ENCODE measurements at regions not wholly inside any gene's neighbourhood (a gene's known extent, or its start where the extent isn't known, plus 50 kb on each side); places are given as distances from the start of the nearest gene placed in this dataset.
"Not testable (repeated sequence)": the region's sequence is repeated elsewhere in the genome, so short reads cannot be mapped to it uniquely, and the experiment has no call there.

DNA sequence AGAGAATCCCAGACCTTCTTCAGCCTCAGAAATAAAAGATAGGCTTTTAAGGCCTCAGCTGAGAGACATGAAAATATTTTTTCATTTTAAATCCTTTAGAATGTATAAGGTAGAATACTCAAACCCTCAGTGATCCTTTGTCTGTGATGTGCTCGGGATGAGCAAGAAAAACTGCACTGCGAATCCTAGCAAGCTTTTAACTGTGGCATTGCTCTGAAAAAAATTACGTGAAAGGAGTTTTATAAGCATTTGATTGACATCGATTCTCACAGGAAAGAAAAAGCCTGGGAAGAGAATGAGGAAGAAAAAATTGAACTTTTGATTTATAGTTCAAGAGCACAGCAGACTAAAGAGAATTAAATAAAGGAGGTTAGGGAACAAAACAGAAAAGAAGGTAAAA lies 120.0 kb downstream of the TMEM168 start:
- Mint-ChIP-seq H3K4me3 (no peak overlapping the region), H3K9me3 (no peaks in the 10 kb centered on the region), H3K36me3 (no peaks in the 10 kb centered on the region), H3K4me1 (no peaks in the 10 kb centered on the region), H3K27me3 (no peaks in the 10 kb centered on the region), H3K27ac (no peak overlapping the region)
- DNase-seq, result no peak
- CTCF ChIA-PET, result no interaction called here

- DNase-seq, result no peak
- CTCF ChIA-PET, result no interaction called here
- no peaks in the 10 kb centered on the region for H3K36me3 Mint-ChIP-seq
- no peak overlapping the region for H3K4me3 Mint-ChIP-seq
- H3K27me3 Mint-ChIP-seq, result no peaks in the 10 kb centered on the region
- no peaks in the 10 kb centered on the region for H3K9me3 Mint-ChIP-seq
- no peaks in the 10 kb centered on the region for H3K4me1 Mint-ChIP-seq
- H3K27ac Mint-ChIP-seq, result no peak overlapping the region
Measured at GRCh38 chr7:112678626-112679025, 111.6 kb downstream of the TMEM168 start.

DNA sequence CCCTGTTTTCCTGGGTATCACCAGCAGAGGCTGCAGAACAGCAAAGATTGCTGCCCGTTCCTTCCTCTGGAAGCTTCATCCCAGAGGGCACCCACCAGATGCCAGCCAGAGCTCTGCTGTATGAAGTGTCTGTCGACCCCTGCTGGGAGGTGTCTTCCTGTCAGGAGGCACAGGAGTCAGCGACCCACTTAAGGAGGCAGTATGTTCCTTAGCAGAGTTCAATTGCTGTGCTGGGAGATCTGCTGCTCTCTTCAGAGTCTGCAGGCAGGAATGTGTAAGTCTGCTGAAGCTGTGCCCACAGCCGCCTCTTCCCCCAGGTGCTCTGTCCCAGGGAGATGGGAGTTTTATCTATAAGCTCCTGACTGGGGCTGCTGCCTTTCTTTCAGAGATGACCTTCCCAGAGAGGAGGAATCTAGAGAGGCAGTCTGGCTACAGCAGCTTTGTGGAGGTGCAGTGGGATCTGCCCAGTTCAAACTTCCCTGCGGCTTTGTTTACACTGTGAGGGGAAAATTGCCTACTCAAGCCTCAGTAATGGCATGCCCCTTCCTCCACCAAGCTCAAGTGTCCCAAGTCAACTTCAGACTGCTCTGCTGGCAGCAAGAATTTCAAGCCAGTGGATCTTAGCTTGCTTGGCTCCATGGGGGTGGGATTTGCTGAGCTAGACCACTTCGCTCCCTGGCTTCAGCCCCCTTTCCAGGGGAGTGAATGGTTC lies 100.6 kb downstream of the TMEM168 start:
- H3K9me3 Mint-ChIP-seq, H3K4me3 Mint-ChIP-seq, H3K27me3 Mint-ChIP-seq, DNase-seq, H3K27ac Mint-ChIP-seq, H3K36me3 Mint-ChIP-seq, H3K4me1 Mint-ChIP-seq: not testable (repeated sequence)
- CTCF ChIA-PET, result interaction anchor here (0.6 kb wide), 1 partner anchor 46 kb away, joined by 3 read pairs; no protein-coding TSS in a partner anchor

DNA sequence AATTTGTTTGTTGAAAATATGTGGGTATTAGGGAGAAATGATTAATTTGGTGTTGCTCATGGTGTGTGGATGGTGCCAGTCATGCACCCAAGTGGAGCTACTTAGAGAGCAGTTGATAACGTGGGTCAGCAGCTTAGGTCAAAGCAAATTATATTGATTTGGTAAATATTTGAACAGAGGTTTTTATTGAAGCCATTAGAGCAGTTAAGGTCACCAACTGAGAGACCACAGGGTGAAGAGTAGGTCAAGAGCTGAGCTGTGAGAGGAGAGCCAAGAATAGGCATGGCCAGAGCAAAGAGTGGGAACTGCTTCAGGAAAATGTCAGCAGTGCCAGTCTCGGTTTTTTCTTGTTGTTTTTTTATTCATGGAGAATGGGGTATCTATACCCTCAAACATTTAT lies 97.9 kb downstream of the TMEM168 start:
- no peak overlapping the region for H3K27ac Mint-ChIP-seq
- CTCF ChIA-PET, result no interaction called here
- no peaks in the 10 kb centered on the region for H3K27me3 Mint-ChIP-seq
- no peak overlapping the region for H3K4me3 Mint-ChIP-seq
- no peaks in the 10 kb centered on the region for H3K36me3 Mint-ChIP-seq
- peaks cover 1% of the 10 kb centered on the region for H3K9me3 Mint-ChIP-seq
- DNase-seq, result no peak
- H3K4me1 Mint-ChIP-seq, result no peaks in the 10 kb centered on the region

GRCh38 chr7:112697211-112697610 lies 93.0 kb downstream of the TMEM168 start:
- not testable (repeated sequence) for H3K27ac Mint-ChIP-seq

DNA sequence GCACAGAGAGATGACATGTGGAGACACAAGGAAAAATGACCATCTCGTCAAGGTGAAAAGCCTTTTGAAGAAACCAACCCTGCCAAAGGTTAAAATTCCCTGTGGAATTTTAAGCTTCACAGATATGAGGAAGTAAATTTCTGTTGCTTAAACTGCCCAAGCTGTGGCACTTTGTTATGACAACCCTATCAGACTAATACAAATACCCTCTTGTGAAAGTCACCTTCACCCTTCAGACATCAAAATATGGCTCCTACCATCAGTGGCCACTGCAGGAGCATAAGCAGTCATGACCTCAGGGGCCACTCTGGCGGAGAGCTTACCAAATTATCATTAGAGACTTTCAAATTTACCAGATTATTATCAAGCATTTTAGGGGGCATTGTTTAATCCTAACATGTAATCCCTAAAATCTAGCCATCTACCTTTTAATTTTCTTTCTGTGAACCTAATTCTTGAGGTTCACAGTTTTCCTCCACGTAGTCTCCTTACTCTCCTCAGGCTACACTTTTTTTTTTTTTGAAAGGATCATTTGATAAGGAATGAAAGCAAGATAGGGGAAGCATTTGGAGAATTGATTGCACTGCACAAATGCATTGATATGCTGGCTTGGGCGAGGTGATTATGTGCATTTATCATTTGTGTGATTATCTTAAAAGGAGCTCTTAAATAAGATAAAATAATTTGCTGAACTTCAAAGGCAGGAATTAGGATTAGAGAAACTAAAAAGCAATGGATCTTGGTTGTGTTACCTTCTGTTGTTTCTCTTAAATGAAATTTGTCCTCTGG lies 90.3 kb downstream of the TMEM168 start:
- Mint-ChIP-seq H3K27me3 (no peaks in the 10 kb centered on the region), H3K4me3 (no peak overlapping the region), H3K36me3 (no peaks in the 10 kb centered on the region), H3K9me3 (peaks cover 1% of the 10 kb centered on the region), H3K4me1 (no peaks in the 10 kb centered on the region), H3K27ac (no peak overlapping the region)
- DNase-seq, result no peak
- CTCF ChIA-PET, result no interaction called here

More at GRCh38 chr7:112697211-112697610, 93.0 kb downstream of the TMEM168 start:
- DNase-seq, H3K36me3 Mint-ChIP-seq, H3K4me1 Mint-ChIP-seq, H3K9me3 Mint-ChIP-seq, H3K4me3 Mint-ChIP-seq, CTCF ChIA-PET, H3K27me3 Mint-ChIP-seq: not testable (repeated sequence)

DNA sequence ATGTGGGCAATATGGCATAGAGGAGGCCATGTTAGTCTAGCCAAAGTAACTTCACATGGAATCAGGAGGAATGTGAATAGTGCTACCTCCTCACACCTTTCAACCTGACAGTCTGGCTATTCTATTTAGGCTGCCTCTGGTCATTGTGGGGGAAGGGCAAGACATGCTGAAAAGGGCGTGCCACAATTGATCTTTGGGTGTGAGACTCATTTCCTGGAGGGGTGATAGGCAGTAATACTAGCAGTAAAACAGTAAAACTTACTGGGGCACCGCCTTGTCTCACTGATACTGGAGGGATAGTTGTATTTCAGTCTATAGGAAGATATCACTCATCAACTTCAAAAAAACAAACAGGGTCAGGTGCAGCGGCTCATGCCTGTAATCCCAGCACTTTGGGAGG lies 88.7 kb downstream of the TMEM168 start:
- CTCF ChIA-PET, result no interaction called here
- H3K27me3 Mint-ChIP-seq, result no peaks in the 10 kb centered on the region
- no peaks in the 10 kb centered on the region for H3K36me3 Mint-ChIP-seq
- H3K27ac Mint-ChIP-seq, result no peak overlapping the region
- H3K4me3 Mint-ChIP-seq, result no peak overlapping the region
- no peaks in the 10 kb centered on the region for H3K9me3 Mint-ChIP-seq
- no peaks in the 10 kb centered on the region for H3K4me1 Mint-ChIP-seq
- no peak for DNase-seq

GRCh38 chr7:112707655-112708054 lies 82.5 kb downstream of the TMEM168 start:
- DNase-seq, result no peak
- H3K4me3 Mint-ChIP-seq, result no peak overlapping the region
- H3K36me3 Mint-ChIP-seq, result no peaks in the 10 kb centered on the region
- H3K4me1 Mint-ChIP-seq, result no peaks in the 10 kb centered on the region
- CTCF ChIA-PET, result no interaction called here
- no peak overlapping the region for H3K27ac Mint-ChIP-seq
- no peaks in the 10 kb centered on the region for H3K27me3 Mint-ChIP-seq
- no peaks in the 10 kb centered on the region for H3K9me3 Mint-ChIP-seq

- Mint-ChIP-seq H3K27me3 (no peaks in the 10 kb centered on the region), H3K36me3 (no peaks in the 10 kb centered on the region), H3K4me1 (no peaks in the 10 kb centered on the region), H3K27ac (no peak overlapping the region), H3K4me3 (no peak overlapping the region), H3K9me3 (no peaks in the 10 kb centered on the region)
- no peak for DNase-seq
- CTCF ChIA-PET, result no interaction called here
Measured at GRCh38 chr7:112708236-112708635, 82.0 kb downstream of the TMEM168 start.

All from activated naive CD4-positive, alpha-beta T cell treated with anti-CD3 and anti-CD28 coated beads, Interleukin-2, amount 10 ng/mL, durations not matched to agents 7 days and 5 days (primary cell).